H7 (cell line): ENCODE measurements at regions not wholly inside any gene's neighbourhood (a gene's known extent, or its start where the extent isn't known, plus 50 kb on each side); places are given as distances from the start of the nearest gene placed in this dataset.

Source experiments
- DNase-seq: peaks from one replicate; pipeline ENCODE4 v3.0.0; 2012
- H3K27me3 ChIP-seq: 2 replicates; pipeline ENCODE4 v1.6.0; 2011; ENCODE audit warnings: mild to moderate bottlenecking, low read length; ENCODE audit not compliant: control insufficient read depth, insufficient read depth
- H3K36me3 ChIP-seq: replicated peaks from 2 replicates; pipeline ENCODE4 v1.5.1; 2011; ENCODE audit warnings: low read length; ENCODE audit not compliant: control insufficient read depth, insufficient read depth
- H3K4me3 ChIP-seq: 2 replicates; pipeline ENCODE4 v1.5.1; 2011; ENCODE audit warnings: low read depth, mild to moderate bottlenecking, control low read depth, low read length, moderate library complexity; ENCODE audit not compliant: insufficient read depth

DNA sequence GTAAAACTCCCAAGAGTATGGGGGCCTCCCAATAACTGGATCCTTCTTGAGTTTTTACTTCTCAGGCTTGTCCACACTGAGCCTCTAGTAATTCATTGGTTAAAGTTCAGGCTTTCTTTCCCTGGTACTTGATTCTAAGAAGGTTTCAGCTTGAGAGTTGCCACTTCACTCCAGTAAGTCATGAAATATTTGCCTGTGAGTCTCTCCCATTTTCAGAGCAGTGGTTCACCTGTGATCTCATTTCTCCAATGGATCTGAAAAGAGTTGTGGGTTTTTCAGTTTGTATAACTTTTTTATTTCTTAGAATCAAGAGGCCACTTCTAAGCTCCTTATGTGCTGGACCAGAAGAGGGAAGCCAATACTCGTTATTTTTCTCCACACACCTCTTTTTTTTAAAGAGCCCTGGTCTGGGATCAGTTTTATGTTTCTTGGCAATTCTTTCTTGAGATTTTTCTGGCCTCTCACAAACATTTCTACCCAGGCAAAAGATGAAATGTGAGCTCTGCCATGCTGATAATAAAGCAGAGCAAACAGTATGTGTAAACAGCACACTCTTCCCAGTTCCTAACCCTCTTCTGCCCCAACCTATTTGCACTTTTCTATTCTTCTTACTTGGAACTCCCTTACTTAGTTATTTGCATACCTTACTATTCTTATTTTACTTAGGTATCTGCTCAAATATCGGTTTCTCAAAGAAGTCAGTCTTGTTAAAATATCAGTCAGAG lies 983.4 kb downstream of the CCSER2 start:
- H3K4me3 ChIP-seq = no peak overlapping the region
- H3K27me3 ChIP-seq = no peaks in the 10 kb centered on the region
- H3K36me3 ChIP-seq = no peaks in the 10 kb centered on the region
- DNase-seq = no peak

- DNase-seq = no peak
- H3K27me3 ChIP-seq = no peaks in the 10 kb centered on the region
- H3K4me3 ChIP-seq = no peak overlapping the region
- no peaks in the 10 kb centered on the region for H3K36me3 ChIP-seq
Measured at GRCh38 chr10:85315657-85316056, 987.3 kb downstream of the CCSER2 start.

GRCh38 chr10:85316276-85316675 lies 987.9 kb downstream of the CCSER2 start:
- no peak overlapping the region for H3K4me3 ChIP-seq
- H3K36me3 ChIP-seq = no peaks in the 10 kb centered on the region
- no peak for DNase-seq
- H3K27me3 ChIP-seq = no peaks in the 10 kb centered on the region

DNA sequence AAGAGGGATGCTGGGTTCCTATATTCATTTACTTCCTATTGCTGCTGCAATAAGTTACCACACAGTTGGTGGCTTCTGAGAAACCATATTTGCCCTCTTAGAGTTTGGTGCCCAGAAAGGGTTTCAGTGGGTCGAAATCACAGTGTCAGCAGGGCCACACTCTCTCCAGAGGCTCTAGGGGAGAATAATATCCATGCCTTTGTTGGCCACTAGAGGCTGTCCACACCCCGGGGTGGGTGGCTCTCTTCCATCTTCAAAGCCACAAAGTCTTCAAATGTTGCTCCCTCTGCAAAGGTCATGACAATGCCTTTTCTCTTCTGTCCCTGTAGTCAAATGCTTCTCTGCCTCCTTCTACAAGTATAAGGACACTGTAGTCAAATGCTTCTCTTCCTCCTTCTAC lies 989.4 kb downstream of the CCSER2 start:
- peak; percentile 6 for DNase-seq
- Histone ChIP-seq H3K36me3 (no peaks in the 10 kb centered on the region), H3K27me3 (no peaks in the 10 kb centered on the region), H3K4me3 (no peak overlapping the region)

DNA sequence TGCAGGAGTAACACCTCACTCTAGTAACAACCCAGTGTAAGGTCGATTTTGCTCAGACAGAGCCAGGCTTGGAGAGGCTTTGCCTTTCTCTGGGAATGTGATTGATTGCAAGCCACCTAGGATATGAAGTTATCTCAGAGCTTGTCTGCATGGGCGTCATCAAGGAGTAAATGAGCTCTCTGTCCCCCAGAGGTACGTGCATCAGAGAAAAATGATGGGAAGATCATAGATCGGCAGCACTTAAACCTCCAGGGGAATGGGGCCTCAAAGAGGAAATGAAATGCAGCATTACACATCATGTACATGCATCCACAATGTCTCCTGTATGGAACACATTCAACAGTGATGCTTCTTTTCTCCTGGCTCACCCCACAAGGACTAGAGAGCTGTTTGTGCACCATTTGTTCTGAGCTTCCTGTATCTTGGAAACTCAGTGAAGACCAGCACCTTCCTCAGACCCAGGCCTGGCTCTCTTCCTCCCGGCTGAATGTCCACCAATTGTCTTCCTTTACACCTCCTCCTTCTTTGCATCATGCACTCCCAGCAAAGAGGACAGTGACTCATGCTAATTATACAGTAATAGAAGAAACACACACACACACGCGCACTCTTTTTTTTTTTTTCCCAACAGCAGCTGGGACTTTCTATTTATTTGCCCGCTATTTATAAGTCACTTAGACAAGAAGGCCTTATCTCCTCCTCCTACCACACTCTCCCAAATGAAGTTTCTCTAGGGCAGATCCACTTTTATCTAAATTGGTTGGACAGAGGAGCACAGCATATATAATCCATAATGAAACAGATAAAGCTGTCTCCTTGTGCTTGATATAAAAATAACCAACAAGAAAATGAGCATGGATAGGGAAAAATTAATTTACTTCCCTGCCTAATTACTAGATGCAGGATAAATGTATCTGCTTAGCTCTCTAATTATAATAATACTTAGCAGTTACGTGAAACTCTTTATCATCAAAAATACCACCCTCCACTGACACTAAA lies 990.7 kb downstream of the CCSER2 start:
- no peaks in the 10 kb centered on the region for H3K27me3 ChIP-seq
- DNase-seq = no peak
- no peaks in the 10 kb centered on the region for H3K36me3 ChIP-seq
- H3K4me3 ChIP-seq = no peak overlapping the region

- no peak overlapping the region for H3K4me3 ChIP-seq
Measured at GRCh38 chr10:85319826-85320225, 991.4 kb downstream of the CCSER2 start.

DNA sequence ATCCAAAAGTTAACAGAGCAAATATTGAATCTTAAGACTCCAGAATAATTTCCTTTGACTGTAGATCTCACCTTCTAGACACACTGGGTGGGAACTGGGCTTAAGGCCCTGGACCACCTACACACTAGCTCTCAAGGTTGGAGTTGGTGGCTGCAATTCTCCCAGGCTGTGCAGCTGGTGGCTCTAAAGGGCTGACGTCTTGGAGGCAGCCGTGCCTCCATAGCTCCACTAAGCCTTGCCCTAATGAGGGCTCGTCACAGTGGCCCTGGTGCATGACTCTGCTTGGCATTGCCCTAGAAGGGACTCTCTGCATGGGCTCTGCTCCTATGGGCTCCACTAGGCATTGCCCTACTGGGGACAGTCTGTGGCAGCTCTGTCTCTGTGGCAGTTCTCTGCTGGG lies 1005.2 kb downstream of the CCSER2 start:
- H3K27me3 ChIP-seq = no peaks in the 10 kb centered on the region
- no peaks in the 10 kb centered on the region for H3K36me3 ChIP-seq
- H3K4me3 ChIP-seq = no peak overlapping the region
- no peak for DNase-seq

More at GRCh38 chr10:85319826-85320225, 991.4 kb downstream of the CCSER2 start:
- H3K27me3 ChIP-seq = no peaks in the 10 kb centered on the region
- no peaks in the 10 kb centered on the region for H3K36me3 ChIP-seq
- DNase-seq = no peak

DNA sequence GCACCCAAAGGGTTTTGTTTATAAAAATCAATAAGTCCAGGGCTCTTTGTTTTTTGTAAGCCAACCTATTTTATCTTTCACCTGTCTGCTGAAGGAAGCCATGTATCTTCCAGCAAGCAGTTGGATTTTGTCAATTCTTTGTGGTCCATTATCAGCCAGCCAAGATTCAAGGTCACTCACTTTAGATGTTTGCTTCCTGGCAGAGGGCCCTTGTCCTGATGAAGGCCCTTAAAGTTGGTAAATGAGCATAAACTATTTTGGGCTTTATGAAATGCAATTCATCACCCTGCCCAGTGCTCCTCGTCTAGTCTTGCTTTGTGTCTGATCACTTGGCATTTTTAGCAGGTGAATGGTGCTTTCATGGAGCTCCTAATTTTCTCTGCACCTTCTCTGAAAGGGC lies 1004.2 kb downstream of the GRID1 start:
- Histone ChIP-seq H3K36me3 (no peaks in the 10 kb centered on the region), H3K27me3 (no peaks in the 10 kb centered on the region), H3K4me3 (no peak overlapping the region)
- DNase-seq = no peak

DNA sequence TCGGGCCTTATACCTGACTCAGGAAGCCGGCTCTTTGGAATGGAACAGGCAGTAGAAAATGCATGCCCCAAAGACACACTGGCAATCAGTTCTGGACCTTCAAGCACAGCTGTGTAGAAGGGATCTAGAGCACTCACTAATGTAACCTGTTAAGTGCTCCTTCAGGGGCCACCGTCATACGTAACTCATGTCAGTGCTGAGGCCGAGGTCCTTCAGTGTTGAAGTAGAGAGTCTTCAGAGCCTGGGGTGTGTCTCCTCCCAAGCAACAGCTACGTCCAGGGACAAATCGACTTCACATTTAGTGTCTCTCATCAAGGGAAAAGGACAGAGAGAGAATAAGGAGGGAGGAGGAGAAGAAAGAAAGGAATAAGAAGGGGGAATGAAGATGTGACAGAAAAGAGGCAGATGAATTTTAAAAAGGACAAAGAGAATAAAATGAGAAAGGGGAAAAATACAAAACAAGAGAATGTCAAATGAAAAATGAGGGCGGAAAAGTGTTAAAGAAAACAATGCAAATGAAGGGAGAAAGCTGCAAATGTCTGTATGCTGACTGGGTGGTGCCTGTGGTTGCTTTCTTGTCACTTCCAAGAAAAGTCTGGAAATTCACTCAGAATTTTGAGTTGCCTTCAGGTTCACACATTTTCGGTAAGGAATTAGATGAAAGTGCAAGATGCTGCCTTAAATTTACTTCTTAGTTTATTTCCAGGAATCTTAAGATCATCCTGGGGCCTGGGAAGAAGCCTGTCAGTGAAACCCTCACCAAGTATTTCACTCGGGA lies 989.4 kb downstream of the GRID1 start:
- Histone ChIP-seq H3K4me3 (no peak overlapping the region), H3K27me3 (no peaks in the 10 kb centered on the region), H3K36me3 (no peaks in the 10 kb centered on the region)
- no peak for DNase-seq

- no peak for DNase-seq
- Histone ChIP-seq H3K4me3 (no peak overlapping the region), H3K36me3 (no peaks in the 10 kb centered on the region), H3K27me3 (no peaks in the 10 kb centered on the region)
Measured at GRCh38 chr10:85379338-85379737, 987.3 kb downstream of the GRID1 start.

DNA sequence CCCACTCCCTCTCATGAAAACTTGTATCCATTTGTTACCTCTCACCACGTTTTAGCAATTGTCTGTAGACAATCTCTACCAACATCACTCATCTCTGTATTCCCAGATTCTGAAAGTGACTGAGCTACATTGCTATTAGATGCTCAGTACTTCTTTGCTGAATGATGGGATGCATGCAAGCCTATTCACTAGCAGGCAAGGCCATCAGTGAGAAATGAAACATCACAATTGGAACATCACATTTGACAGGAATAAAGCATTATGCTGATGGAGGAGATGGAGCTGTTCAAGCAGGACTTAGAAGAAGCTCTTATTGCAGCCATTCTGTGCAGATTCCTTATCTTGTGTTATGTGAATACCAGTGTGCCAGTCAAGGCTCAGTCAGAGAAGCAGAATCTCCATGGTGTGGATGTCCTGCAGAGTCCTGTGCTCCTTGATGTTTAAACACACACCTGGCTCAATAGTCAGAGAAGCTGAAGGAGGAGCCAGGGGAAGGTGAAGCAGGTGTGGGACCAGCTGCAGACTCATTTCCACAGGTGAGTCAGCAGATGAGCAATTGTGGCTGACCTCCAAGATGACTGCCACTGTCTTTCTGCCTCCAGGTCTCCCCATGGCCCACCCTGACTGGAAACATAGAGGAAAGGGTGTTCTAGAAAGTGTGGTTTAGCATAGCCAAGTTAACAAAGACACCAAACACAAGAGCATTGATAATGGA lies 965.5 kb downstream of the GRID1 start:
- no peak for DNase-seq
- no peaks in the 10 kb centered on the region for H3K27me3 ChIP-seq
- no peaks in the 10 kb centered on the region for H3K36me3 ChIP-seq
- H3K4me3 ChIP-seq = no peak overlapping the region

DNA sequence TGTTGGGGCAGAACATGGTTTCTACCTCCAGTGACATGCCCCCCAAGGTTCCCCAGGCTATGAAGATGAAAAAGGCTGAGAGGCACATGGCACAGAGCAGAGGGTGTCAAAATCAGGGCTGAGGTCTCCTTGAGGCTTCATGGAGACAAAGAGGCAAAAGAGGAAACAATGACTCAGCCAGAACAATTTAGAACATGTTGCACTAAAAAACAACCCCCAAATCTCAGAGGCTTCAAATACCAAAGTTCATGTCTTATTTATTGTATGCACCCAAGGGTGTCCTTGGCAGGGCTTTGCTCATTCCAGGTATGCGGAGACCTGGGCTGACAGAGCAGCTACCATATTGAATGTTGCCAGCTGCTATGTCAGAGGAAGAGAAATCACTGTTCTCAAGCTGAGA lies 964.1 kb downstream of the GRID1 start:
- DNase-seq = no peak
- Histone ChIP-seq H3K4me3 (no peak overlapping the region), H3K27me3 (no peaks in the 10 kb centered on the region), H3K36me3 (no peaks in the 10 kb centered on the region)

DNA sequence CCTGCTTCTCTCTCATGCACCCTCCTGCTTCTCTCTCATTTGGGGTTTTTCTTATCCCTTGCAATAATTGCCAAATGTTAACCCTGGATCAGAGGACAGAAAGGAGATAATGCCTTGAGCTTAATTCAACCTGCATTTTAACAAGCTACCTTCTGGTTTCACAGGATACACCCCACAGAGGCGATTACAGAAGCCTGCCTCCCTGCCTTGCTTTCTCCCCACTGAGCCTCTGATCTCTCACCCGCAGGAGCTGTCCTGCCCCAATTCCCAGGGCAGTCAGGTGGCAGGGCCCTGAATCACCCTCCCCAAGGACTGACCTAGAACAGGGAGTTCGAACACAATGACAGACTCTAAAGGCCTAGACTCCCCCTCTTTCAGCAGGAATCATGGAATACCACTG lies 959.5 kb downstream of the GRID1 start:
- no peaks in the 10 kb centered on the region for H3K36me3 ChIP-seq
- no peak for DNase-seq
- no peak overlapping the region for H3K4me3 ChIP-seq
- no peaks in the 10 kb centered on the region for H3K27me3 ChIP-seq

- Histone ChIP-seq H3K27me3 (no peaks in the 10 kb centered on the region), H3K36me3 (no peaks in the 10 kb centered on the region), H3K4me3 (no peak overlapping the region)
- no peak for DNase-seq
Measured at GRCh38 chr10:85408388-85408787, 958.2 kb downstream of the GRID1 start.
